ENCODE measurements at regions not wholly inside any gene's neighbourhood (a gene's known extent, or its start where the extent isn't known, plus 50 kb on each side); places are given as distances from the start of the nearest gene placed in this dataset.

DNA sequence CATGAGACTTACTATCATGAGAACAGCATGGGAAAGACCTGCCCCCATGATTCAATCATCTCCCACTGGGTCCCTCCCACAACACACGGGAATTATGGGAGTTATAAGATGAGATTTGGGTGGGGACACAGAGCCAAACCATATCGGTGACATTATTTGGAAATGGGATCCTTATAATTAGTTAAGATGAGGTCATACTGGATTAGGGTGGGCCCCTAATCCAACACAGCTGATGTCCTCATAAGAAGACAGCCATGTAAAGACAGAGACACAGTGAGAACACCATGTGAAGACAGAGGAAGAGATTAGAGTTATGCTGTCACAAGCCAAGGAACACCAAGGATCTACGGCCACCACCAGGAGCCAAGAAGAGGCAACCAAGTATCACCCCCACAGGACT is 161.7 kb downstream of the SPTSSA start (continued):
- TF ChIP-seq, protein P1, sequence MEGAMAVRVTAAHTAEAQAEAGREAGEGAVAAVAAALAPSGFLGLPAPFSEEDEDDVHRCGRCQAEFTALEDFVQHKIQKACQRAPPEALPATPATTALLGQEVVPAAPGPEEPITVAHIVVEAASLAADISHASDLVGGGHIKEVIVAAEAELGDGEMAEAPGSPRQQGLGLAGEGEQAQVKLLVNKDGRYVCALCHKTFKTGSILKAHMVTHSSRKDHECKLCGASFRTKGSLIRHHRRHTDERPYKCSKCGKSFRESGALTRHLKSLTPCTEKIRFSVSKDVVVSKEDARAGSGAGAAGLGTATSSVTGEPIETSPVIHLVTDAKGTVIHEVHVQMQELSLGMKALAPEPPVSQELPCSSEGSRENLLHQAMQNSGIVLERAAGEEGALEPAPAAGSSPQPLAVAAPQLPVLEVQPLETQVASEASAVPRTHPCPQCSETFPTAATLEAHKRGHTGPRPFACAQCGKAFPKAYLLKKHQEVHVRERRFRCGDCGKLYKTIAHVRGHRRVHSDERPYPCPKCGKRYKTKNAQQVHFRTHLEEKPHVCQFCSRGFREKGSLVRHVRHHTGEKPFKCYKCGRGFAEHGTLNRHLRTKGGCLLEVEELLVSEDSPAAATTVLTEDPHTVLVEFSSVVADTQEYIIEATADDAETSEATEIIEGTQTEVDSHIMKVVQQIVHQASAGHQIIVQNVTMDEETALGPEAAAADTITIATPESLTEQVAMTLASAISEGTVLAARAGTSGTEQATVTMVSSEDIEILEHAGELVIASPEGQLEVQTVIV (CRISPR knock-in tag; IDR thresholded peaks at IDR 0.05; ENCODE audit: borderline replicate concordance) = no peak
- TF ChIP-seq HDAC8 (tag; IDR thresholded peaks at IDR 0.05) = no peak
- TF ChIP-seq, protein P2, sequence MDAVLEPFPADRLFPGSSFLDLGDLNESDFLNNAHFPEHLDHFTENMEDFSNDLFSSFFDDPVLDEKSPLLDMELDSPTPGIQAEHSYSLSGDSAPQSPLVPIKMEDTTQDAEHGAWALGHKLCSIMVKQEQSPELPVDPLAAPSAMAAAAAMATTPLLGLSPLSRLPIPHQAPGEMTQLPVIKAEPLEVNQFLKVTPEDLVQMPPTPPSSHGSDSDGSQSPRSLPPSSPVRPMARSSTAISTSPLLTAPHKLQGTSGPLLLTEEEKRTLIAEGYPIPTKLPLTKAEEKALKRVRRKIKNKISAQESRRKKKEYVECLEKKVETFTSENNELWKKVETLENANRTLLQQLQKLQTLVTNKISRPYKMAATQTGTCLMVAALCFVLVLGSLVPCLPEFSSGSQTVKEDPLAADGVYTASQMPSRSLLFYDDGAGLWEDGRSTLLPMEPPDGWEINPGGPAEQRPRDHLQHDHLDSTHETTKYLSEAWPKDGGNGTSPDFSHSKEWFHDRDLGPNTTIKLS (IDR thresholded peaks at IDR 0.05; ENCODE audit: borderline replicate concordance, low read depth) = no peak
- TF ChIP-seq, protein P3, sequence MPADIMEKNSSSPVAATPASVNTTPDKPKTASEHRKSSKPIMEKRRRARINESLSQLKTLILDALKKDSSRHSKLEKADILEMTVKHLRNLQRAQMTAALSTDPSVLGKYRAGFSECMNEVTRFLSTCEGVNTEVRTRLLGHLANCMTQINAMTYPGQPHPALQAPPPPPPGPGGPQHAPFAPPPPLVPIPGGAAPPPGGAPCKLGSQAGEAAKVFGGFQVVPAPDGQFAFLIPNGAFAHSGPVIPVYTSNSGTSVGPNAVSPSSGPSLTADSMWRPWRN (IDR thresholded peaks at IDR 0.05; ENCODE audit: low read depth) = no peak
- no peak for TF ChIP-seq PHB2 (IDR thresholded peaks at IDR 0.05; ENCODE audit: low read depth)
- TF ChIP-seq, protein P4, sequence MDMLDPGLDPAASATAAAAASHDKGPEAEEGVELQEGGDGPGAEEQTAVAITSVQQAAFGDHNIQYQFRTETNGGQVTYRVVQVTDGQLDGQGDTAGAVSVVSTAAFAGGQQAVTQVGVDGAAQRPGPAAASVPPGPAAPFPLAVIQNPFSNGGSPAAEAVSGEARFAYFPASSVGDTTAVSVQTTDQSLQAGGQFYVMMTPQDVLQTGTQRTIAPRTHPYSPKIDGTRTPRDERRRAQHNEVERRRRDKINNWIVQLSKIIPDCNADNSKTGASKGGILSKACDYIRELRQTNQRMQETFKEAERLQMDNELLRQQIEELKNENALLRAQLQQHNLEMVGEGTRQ (CRISPR knock-in tag; IDR thresholded peaks at IDR 0.05) = no peak
- TF ChIP-seq FOXM1 (IDR thresholded peaks at IDR 0.05; ENCODE audit: low read depth) = no peak
- TF ChIP-seq FOXM1 (CRISPR knock-in tag; IDR thresholded peaks at IDR 0.05; ENCODE audit: low read depth) = no peak

Data from K562 (cell line).